SK-N-SH treated with all-trans-retinoic acid at 6 μM for 48 hours (cell line): ENCODE measurements at regions not wholly inside any gene's neighbourhood (a gene's known extent, or its start where the extent isn't known, plus 50 kb on each side); places are given as distances from the start of the nearest gene placed in this dataset.

Experiments
- ARNTL ChIP-seq: fragments of 450-650 bp; formaldehyde crosslinking; IDR thresholded peaks from 2 replicates; pipeline ENCODE4 v1.5.0; 2020; ENCODE audit warnings: low read depth, mild to moderate bottlenecking, moderate library complexity, borderline replicate concordance
- OSR1 ChIP-seq: fragments of 250-450 bp; sonication (Bioruptor Pico); IDR thresholded peaks from 2 replicates; pipeline ENCODE4 v1.8.0; 2022; ENCODE audit warnings: moderate library complexity, mild to moderate bottlenecking, inconsistent platforms
- RARB ChIP-seq: fragments of 250-450 bp; sonication (Bioruptor Pico); IDR thresholded peaks from 2 replicates; pipeline ENCODE4 v1.8.0; 2021; ENCODE audit warnings: mild to moderate bottlenecking, moderate library complexity
- TOX ChIP-seq: fragments of 250-450 bp; sonication (Bioruptor Pico); IDR thresholded peaks from 2 replicates; pipeline ENCODE4 v1.8.0; 2021; ENCODE audit warnings: mild to moderate bottlenecking, moderate library complexity, borderline replicate concordance
- ZFP30 ChIP-seq: fragments of 450-650 bp; formaldehyde crosslinking; IDR thresholded peaks from 2 replicates; pipeline ENCODE4 v1.5.0; 2022; ENCODE audit warnings: mild to moderate bottlenecking, moderate library complexity

GRCh38 chr2:7819316-7819715 is 862.5 kb upstream of the ID2 start:
- TF ChIP-seq RARB (CRISPR knock-in tag): no peak
- no peak for TF ChIP-seq ARNTL
- TF ChIP-seq ZFP30 (CRISPR knock-in tag): no peak
- TF ChIP-seq OSR1 (CRISPR knock-in tag): no peak
- no peak for TF ChIP-seq TOX (CRISPR knock-in tag)
